ENCODE measurements at regions not wholly inside any gene's neighbourhood (a gene's known extent, or its start where the extent isn't known, plus 50 kb on each side); places are given as distances from the start of the nearest gene placed in this dataset.

- no peak for DNase-seq (ENCODE audit: low spot score)
Measured at GRCh38 chr2:57885742-57886141, 160.9 kb upstream of the VRK2 start.

- DNase-seq (ENCODE audit: low spot score) = no peak
Measured at GRCh38 chr2:57886161-57886786, 160.3 kb upstream of the VRK2 start.

GRCh38 chr2:57888463-57888862, 158.1 kb upstream of the VRK2 start:
- DNase-seq (ENCODE audit: low spot score) = no peak

DNA sequence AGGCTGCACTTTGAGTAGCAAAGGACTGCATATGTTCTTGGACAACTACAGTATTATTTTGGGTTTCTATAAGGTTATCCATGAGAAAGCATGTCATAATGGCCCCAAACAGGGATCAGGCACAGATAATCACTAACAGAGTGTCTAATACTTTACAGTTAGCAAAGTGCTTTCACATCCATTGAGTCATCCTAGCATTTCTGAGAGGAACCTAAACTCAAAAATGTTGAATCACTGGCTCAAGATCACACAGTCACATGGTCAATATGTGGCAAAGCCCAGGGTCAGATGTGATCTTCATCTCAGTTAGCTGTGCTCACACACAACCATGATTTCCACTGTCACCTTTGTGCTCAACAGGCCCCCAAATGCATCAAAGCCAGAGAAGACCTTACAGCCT, 156.1 kb upstream of the VRK2 start:
- no peak for DNase-seq (ENCODE audit: low spot score)

GRCh38 chr2:57891086-57891712, 155.4 kb upstream of the VRK2 start:
- DNase-seq (ENCODE audit: low spot score) = no peak

DNA sequence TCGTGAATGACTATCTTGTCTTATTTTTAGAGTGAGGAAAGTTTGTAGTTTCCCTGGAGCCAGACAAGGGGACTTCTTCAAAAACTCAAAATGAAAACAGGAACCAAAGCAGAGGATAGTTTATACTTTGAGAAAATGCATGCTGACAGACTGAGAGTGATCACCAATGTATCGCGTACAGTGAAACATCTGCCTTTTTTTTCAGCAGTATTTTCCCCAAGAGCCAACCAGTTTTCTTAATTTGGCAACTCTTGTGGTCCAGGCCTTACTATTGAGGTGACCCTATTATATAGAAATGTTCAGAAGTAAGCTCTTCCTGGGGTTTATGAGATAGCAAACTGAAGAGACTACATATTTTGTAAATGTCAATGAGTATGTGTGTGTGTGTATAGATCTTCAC, 153.7 kb upstream of the VRK2 start:
- DNase-seq (ENCODE audit: low spot score) = no peak

- no peak for DNase-seq (ENCODE audit: low spot score)
Measured at GRCh38 chr2:57893347-57893746, 153.3 kb upstream of the VRK2 start.

- DNase-seq (ENCODE audit: low spot score) = no peak
Measured at GRCh38 chr2:57893786-57894185, 152.8 kb upstream of the VRK2 start.

DNA sequence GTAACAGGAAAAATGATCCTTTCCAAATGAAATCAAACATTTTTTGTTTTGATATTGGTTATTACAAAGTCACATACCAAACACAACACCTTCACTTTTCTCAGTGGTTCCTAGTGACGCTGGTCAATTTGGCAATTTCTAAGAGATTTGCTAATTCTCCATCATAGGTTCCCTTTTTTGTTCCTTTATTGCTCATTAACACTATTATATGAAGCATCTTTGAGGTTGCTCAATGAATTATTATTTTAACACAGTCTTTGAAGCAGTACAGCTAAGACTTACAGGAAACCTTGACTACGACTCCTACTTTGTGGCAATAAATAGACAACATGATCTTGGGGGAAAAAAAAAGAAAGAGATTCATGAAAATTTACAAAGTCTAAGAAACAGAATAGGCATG, 152.2 kb upstream of the VRK2 start:
- no peak for DNase-seq (ENCODE audit: low spot score)

GRCh38 chr2:57897920-57898319, 148.7 kb upstream of the VRK2 start:
- no peak for DNase-seq (ENCODE audit: low spot score)

- DNase-seq (ENCODE audit: low spot score) = no peak
Measured at GRCh38 chr2:57899898-57900297, 146.7 kb upstream of the VRK2 start.

DNA sequence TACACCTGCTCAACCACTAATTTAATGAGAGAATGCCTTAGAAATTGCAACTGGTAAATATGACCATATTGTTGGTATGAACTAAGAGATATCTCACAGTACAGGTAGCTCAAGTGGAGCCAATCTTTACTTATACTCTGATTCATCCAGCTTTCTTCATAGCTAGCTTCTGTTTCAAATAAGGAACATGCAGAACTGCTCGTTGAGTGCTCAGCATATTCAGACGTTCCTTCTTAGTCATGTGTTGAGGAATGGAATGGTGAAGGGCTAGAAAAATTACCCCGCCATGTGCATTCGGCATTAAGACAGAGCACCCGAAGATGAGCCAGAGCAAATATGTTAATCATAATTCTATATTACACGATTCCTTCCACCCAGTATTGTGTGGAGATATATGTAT, 144.0 kb upstream of the VRK2 start:
- DNase-seq (ENCODE audit: low spot score) = no peak

DNA sequence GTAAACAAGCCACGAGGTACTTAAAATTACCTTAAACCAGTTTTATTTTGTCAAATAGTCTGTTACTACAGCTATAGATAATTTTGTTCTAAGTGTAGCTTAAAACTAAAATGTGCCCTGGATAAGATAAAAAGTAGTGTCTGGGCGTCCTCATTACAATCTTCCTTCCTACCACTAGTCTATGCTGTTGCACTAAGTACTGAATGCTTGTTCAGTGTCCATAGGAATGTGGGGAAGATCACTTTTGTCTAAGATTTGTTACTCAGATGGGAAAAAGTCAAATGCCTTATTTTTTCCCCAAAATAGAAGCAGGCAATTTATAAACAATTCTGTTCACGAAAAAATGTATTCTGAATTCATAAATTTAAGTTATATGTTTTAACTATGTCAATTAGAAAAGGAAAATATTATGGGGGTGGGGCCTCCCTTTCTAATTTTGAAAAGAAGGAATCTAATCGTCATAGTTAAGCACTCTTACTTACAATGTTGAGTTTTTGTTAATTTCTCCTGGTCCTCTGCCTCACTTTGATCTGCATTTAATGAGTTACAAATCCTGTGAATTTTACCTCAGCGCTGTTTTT, 140.4 kb upstream of the VRK2 start:
- DNase-seq (ENCODE audit: low spot score) = peak; percentile 61

DNA sequence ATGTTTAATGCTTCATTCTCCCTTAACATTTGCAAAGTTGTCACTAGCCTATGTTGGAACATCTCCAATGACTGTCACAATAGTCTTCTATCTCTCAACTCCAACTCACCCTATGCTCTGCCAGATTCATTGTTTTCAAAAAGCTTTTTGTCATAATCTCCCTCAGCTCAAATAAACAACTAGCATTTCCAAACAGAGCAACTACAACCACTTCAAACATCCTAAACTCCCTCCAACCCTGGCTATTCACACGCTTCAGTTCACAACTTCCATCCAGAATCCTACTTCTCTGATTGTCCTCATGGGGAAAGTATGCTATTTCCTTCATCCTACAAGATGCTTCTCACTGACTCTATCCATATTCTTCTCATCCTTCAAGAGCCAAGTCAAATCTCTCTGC, 139.2 kb upstream of the VRK2 start:
- no peak for DNase-seq (ENCODE audit: low spot score)

DNA sequence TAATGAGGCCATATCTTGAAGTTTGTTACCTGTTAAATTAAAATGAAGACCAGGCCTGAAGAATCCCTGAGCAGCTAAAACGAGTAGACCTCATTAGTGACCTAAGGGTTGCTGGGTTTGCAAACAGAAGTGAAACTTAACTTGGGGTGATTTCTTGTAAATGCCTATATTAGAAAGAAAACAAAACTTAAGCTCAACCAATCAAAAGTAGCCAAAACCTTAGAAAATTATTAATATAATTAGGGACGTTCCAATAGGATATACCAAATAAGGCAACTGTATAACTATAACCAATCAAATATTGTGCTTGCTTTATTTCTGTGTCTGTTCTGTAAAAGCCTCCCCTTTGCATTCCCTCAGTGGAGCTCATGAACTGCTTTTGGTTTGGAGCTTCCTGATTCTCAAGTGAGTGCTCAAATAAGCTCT, 137.9 kb upstream of the VRK2 start:
- DNase-seq (ENCODE audit: low spot score) = no peak

DNA sequence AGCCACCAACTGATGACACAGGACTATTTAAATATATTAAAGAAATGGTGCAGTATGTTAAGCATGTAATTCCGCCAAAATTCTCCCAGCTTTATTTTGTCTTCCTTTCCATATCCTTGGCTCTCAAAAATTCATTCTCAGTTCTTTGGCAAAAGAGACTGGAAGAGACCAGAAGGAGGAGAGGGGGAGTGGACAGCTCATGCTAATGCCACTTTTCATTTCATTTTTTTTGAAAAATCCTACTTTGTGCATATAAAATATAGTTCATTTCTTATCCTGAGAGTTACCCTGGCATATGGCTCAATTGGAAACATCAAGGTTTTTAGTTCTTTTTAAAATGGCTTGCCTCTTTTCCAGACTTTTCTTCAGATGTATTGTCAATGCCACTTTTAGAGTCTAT, 128.5 kb upstream of the VRK2 start:
- DNase-seq (ENCODE audit: low spot score) = no peak

- DNase-seq (ENCODE audit: low spot score) = no peak
Measured at GRCh38 chr2:57920342-57920939, 126.2 kb upstream of the VRK2 start.

DNA sequence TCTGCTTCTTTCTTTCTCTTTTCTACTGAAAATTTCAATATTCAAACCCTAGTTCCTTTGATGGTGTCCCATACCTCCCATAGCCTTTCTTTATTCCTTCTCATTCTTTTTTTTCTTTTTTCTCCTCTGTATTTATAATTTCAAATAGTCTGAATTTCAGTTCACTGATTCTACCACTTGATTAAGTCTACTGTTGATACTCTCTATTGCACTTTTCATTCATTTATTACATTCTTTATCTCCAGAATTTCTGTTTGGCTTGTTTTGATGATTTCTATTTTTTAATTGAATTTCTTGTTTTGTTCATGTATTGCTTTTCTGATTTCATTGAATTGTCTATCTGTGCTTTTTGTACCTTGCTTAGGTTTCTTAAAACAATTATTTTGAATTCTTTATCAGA, 111.9 kb upstream of the VRK2 start:
- DNase-seq (ENCODE audit: low spot score) = no peak

DNA sequence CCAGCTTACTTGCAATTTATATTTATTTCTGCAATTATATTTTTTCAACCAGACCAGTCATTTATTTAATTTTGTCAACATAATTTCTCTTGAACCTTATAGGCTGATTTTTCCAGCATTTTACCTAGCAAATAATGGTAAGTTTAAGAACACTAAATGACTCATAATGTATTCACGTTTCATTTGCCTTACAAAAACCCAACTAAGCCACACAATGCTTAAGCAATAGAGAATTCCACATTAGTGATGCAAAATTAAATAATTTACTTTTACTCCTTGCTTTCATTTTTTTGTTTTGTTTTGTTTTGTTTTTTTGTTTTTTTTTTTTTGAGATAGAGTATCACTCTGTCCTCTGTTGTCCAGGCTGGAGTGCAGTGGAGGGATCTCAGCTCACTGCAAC, 110.4 kb upstream of the VRK2 start:
- no peak for DNase-seq (ENCODE audit: low spot score)

DNA sequence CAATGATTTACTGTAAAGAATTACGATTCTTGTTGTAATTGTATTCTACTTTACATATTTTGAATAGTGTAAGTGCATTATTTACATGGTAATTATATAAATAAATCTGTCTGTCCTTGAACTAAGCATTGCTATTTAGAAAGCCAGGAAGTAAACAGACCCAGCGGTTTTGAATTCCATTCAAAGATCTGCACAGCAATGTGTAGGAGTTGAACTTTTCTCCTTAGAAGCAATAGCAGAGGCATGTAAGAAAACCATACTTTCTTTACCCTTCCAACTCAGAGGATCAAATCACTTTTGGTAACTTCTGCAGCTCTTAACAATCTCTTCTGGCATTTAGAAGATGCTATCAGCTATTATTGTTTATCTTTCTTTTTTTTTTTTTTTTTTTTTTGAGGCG, 109.2 kb upstream of the VRK2 start:
- no peak for DNase-seq (ENCODE audit: low spot score)

DNA sequence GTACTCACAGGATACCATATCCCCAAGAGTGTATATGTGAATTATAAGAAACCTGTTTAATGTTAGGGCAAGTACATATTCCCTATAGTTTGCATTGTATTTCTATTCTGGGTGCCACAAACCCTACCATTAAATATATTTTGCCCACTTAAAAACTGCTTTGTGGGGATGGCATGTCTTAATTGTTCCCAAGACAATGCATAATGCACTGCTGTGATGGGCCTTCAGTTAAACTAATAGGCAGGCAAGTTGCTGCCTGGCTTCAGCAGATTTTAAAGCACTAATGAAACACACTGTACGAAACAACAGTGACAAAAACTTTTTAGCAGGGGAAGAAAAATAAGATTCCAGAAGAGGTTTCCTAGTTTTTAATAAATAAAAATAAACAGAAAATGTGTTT, 104.8 kb upstream of the VRK2 start:
- DNase-seq (ENCODE audit: low spot score) = no peak

- no peak for DNase-seq (ENCODE audit: low spot score)
Measured at GRCh38 chr2:57943315-57943714, 103.3 kb upstream of the VRK2 start.

- DNase-seq (ENCODE audit: low spot score) = no peak
Measured at GRCh38 chr2:57947398-57947797, 99.2 kb upstream of the VRK2 start.

GRCh38 chr2:57954020-57954419, 92.6 kb upstream of the VRK2 start:
- no peak for DNase-seq (ENCODE audit: low spot score)

Measured in LoVo (cell line).